Cardiac fibroblast (primary cell): ENCODE measurements at regions not wholly inside any gene's neighbourhood (a gene's known extent, or its start where the extent isn't known, plus 50 kb on each side); places are given as distances from the start of the nearest gene placed in this dataset.

Experiments used
- DNase-seq, 2 donors: peaks; one replicate each; pipeline versions ENCODE4 v3.0.0 to v3.0.0-alpha.2; 2010; ENCODE audit warnings: low read depth in 2 of 2
- H3K4me3 ChIP-seq, 2 donors: replicated peaks in 1 of 2; 1 replicate in 1 of 2; 2 replicates in 1 of 2; pipeline ENCODE4 v1.5.1; 2011; ENCODE audit warnings: low read depth in 2 of 2, low read length in 2 of 2, mild to moderate bottlenecking in 2 of 2, moderate library complexity in 1 of 2
- CTCF ChIP-seq: IDR thresholded peaks from one replicate; pipeline ENCODE4 v1.5.1; 2011; ENCODE audit warnings: low read depth, mild to moderate bottlenecking, low read length, inconsistent platforms

GRCh38 chr6:12403947-12404647, 113.9 kb downstream of the EDN1 start:
- no peak for TF ChIP-seq CTCF
- H3K4me3 ChIP-seq, result no peak overlapping the region
- DNase-seq, result peak; percentile 18 to 50

- H3K4me3 ChIP-seq, result no peak overlapping the region
- DNase-seq, result no peak
- no peak for TF ChIP-seq CTCF
Observed at GRCh38 chr6:12404651-12405050, 114.5 kb downstream of the EDN1 start.

GRCh38 chr6:12408752-12409151, 118.6 kb downstream of the EDN1 start:
- TF ChIP-seq CTCF, result no peak
- H3K4me3 ChIP-seq, result no peak overlapping the region
- no peak for DNase-seq

GRCh38 chr6:12410946-12411345, 120.8 kb downstream of the EDN1 start:
- H3K4me3 ChIP-seq, result no peak overlapping the region
- TF ChIP-seq CTCF, result no peak
- no peak for DNase-seq

GRCh38 chr6:12414096-12414675, 124.0 kb downstream of the EDN1 start:
- DNase-seq, result peak in 1 of 2 donors; percentile 46

GRCh38 chr6:12415980-12416598, 125.9 kb downstream of the EDN1 start:
- TF ChIP-seq CTCF, result no peak
- no peak overlapping the region for H3K4me3 ChIP-seq
- peak in 1 of 2 donors; percentile 10 for DNase-seq

More at GRCh38 chr6:12414096-12414675, 124.0 kb downstream of the EDN1 start:
- H3K4me3 ChIP-seq, result no peak overlapping the region
- TF ChIP-seq CTCF, result no peak
